Naive B cell (primary cell): ENCODE measurements at regions not wholly inside any gene's neighbourhood (a gene's known extent, or its start where the extent isn't known, plus 50 kb on each side); places are given as distances from the start of the nearest gene placed in this dataset.

ENCODE experiments used
- ATAC-seq, 2 donors: fragments of 150-1000 bp; cut with Tn5 transposase; 2 replicates each; pipeline ENCODE4 v1.10.0; 2021; ENCODE audit warnings: low read depth in 2 of 2, mild to moderate bottlenecking in 2 of 2, moderate library complexity in 2 of 2
- DNase-seq: peaks from one replicate; pipeline ENCODE4 v3.0.0; 2022
- H3K27ac Mint-ChIP-seq, 6 donors: one replicate each; pipeline ENCODE4 v1.8.0; 2020 to 2022; ENCODE audit warnings: mild to moderate bottlenecking in 6 of 6, mixed read lengths in 6 of 6, moderate library complexity in 5 of 6, inconsistent platforms in 2 of 6
- H3K27me3 Mint-ChIP-seq, 3 donors: one replicate each; pipeline ENCODE4 v1.8.0; 2021 to 2022; ENCODE audit warnings: mixed read lengths in 3 of 3, mild to moderate bottlenecking in 1 of 3
- H3K36me3 Mint-ChIP-seq, 2 donors: one replicate each; pipeline ENCODE4 v1.8.0; 2020 to 2022; ENCODE audit warnings: mixed read lengths in 2 of 2, inconsistent platforms in 1 of 2, mild to moderate bottlenecking in 1 of 2
- H3K4me1 Mint-ChIP-seq, 3 donors: one replicate each; pipeline ENCODE4 v1.8.0; 2020 to 2022; ENCODE audit warnings: mixed read lengths in 3 of 3, inconsistent platforms in 1 of 3, mild to moderate bottlenecking in 1 of 3, moderate library complexity in 1 of 3
- H3K4me3 Mint-ChIP-seq, 8 donors: one replicate each; pipeline ENCODE4 v1.8.0; 2020 to 2022; ENCODE audit warnings: mild to moderate bottlenecking in 8 of 8, mixed read lengths in 8 of 8, moderate library complexity in 8 of 8, inconsistent platforms in 2 of 8
- H3K9me3 Mint-ChIP-seq, 7 donors: one replicate each; pipeline ENCODE4 v1.8.0; 2020 to 2022; ENCODE audit warnings: mixed read lengths in 7 of 7, mild to moderate bottlenecking in 5 of 7, inconsistent platforms in 2 of 7, moderate library complexity in 1 of 7

- Mint-ChIP-seq H3K9me3 (no peaks in the 10 kb centered on the region), H3K4me3 (no peak overlapping the region), H3K4me1 (peaks cover 0 to 6% (median 0%) of the 10 kb centered on the region in 3 donors), H3K36me3 (no peaks in the 10 kb centered on the region), H3K27ac (no peak overlapping the region), H3K27me3 (no peaks in the 10 kb centered on the region)
- DNase-seq (no peak), ATAC-seq (no peak)
These were observed 74.0 kb upstream of the KDM5D start for GRCh38 chrY:19818546-19818945.

GRCh38 chrY:19816920-19817319 lies 72.4 kb upstream of the KDM5D start:
- ATAC-seq (peak in 1 of 2 donors; percentile 23), DNase-seq (no peak)
- Mint-ChIP-seq H3K36me3 (no peaks in the 10 kb centered on the region), H3K9me3 (no peaks in the 10 kb centered on the region), H3K4me3 (peak overlapping the region in 1 of 8 donors; percentile 23), H3K27ac (no peak overlapping the region), H3K4me1 (peaks cover 0 to 6% (median 0%) of the 10 kb centered on the region in 3 donors), H3K27me3 (no peaks in the 10 kb centered on the region)

DNA sequence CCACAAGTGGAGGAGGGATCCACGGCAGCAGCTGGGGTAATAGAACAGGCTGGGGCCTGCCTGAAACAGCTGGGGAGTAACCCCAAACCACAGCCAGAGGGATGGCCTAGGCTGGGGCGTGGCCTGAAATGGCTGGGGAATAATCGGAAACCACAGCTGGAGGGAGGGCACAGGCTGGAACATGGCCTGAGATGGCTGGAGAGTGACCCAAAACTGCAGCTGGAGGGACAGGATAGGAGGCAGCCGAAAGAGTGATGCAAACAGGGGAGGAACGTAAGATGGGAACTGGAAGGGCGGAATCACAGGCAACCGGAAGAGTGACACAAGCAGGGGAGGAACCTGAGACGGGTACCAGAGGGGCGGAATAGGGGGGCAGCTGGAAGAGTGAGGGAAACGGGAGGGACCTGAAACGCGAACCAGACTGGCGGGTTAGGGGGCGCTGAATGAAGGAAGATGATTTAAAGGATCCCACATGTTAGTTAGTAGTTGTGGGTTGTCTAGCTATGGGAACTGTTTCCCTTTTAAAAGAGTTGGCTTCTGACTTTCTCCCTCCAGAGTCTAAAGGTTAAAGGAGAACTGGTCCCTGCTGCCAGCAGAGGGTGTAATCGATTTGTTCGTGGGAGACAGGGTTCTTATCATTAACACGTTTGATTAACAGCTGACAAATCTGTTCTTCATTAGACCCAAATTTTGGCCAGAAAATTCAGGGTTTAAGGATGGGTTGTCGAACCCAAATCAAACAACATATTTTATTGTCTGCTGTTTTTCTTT lies 71.7 kb upstream of the KDM5D start:
- DNase-seq (no peak), ATAC-seq (peak in 1 of 2 donors; percentile 32)
- Mint-ChIP-seq H3K9me3 (no peaks in the 10 kb centered on the region), H3K4me3 (peak overlapping the region in 1 of 8 donors; percentile 72), H3K27ac (no peak overlapping the region), H3K4me1 (peaks cover 0 to 6% (median 0%) of the 10 kb centered on the region in 3 donors), H3K27me3 (no peaks in the 10 kb centered on the region), H3K36me3 (no peaks in the 10 kb centered on the region)
